ENCODE measurements at regions not wholly inside any gene's neighbourhood (a gene's known extent, or its start where the extent isn't known, plus 50 kb on each side); places are given as distances from the start of the nearest gene placed in this dataset.

GRCh38 chr6:135117413-135117968 is 62.9 kb upstream of the HBS1L start:
- TF ChIP-seq EZH2 (IDR thresholded peaks at IDR 0.05) = no peak
- TF ChIP-seq CTCF (IDR thresholded peaks at IDR 0.05) = no peak
- no peak for TF ChIP-seq EZH2phosphoT487 (IDR thresholded peaks at IDR 0.05)

Measured in neural progenitor cell (in vitro differentiated cells).